Left ventricle myocardium inferior (tissue), 1 donor: ENCODE measurements at regions not wholly inside any gene's neighbourhood (a gene's known extent, or its start where the extent isn't known, plus 50 kb on each side); places are given as distances from the start of the nearest gene placed in this dataset.

Experiments used
- DNase-seq: peaks from one replicate; pipeline ENCODE4 v3.0.0-alpha.2; 2020
- H3K27ac ChIP-seq: fragments of 200-600 bp; replicated peaks from 2 replicates; pipeline ENCODE4 v1.8.0; 2021
- H3K27me3 ChIP-seq: fragments of 200-600 bp; 2 replicates; pipeline ENCODE4 v1.8.0; 2021; ENCODE audit warnings: low read depth
- H3K36me3 ChIP-seq: fragments of 200-600 bp; 2 replicates; pipeline ENCODE4 v1.8.0; 2021
- H3K4me1 ChIP-seq: fragments of 200-600 bp; 2 replicates; pipeline ENCODE4 v1.8.0; 2021
- H3K4me3 ChIP-seq: fragments of 200-600 bp; 2 replicates; pipeline ENCODE4 v1.8.0; 2021; ENCODE audit warnings: mild to moderate bottlenecking, moderate library complexity
- H3K9me3 ChIP-seq: fragments of 200-600 bp; replicated peaks from 2 replicates; pipeline ENCODE4 v1.8.0; 2021
- CTCF ChIP-seq: fragments of 200-600 bp; IDR thresholded peaks from 2 replicates; pipeline ENCODE4 v1.8.0; 2021; ENCODE audit warnings: antibody characterized with exemption, mild to moderate bottlenecking, borderline replicate concordance
- intact Hi-C: fragments of 100-400 bp; cut with micrococcal nuclease; formaldehyde crosslinking; loops from one replicate; pipeline ENCODE4 v1.11.0; 2022
- donor health status: DM: no; HTN: yes; CAD: no; lungs with severe emphysema.

DNA sequence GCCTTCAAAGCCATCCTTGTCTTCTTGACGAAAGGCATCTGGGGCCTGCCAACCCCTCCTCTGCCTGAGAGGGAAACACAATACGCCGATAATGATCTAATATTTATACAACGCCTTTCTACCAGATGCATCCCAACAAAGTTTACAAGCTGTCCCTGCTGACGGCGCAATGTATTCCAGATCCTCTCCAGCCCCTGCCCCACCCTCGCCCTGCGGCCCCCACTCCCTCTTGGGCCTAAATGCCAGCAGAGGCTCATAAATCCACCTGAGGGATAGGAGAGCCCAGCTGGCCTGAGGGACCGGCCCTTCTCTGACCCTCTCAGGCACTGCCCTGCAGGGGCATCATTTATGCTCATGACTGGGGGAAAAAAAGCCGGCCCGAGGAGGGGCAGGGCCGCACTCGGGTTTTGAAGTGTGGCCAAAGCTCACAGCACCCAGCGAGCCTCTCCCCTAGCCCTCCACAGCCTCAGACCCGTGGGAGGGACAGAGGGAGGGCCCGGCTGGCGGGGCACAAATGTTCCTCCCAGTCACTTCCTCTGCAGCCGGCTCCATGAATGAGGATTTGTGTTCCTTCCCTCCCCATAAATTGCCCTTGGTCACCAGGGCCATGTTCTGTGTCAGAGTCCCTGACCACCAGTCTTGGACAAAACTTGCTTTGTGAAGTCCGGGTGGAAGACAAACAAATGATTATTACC is 140.3 kb downstream of the FOXD2 start:
- peak overlapping the region; percentile 76 for H3K27ac ChIP-seq
- DNase-seq: peak; percentile 33

DNA sequence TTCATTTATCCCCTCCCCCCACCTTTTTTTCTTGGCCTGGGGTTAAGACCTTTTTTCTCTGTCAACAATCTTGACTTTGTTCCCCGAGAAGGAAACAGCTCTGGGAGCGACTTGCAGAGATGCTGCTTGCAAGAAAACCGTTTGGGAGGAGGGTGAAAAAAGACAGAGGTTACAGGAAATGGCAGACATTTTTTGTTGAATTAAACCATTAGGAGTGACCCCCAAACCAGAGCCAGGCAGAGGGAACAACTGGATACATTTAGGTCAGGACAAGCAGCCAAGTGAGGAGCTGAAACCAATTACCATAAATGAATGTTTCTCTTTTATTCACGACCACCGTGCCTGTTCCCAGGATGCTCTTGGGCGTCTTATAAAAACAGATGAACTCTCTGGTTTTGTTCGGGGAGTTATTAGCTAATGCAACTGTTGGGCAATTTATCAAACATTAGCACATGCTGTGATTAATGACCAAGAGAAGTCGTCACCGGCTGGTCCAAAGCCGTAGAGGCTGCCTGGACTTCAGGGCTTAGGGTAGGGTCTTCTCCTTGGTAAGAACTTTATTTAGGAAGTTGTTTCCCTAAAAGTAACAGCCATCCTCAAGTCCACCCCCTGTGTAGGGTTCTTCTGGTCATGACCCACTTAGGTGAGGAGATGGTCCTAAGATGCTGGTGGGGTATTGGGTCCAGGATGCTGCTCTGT is 141.0 kb downstream of the FOXD2 start:
- H3K4me1 ChIP-seq: peaks cover 20% of the 10 kb centered on the region
- no peaks in the 10 kb centered on the region for H3K36me3 ChIP-seq
- no peaks in the 10 kb centered on the region for H3K9me3 ChIP-seq
- intact Hi-C loops: no loop called here
- no peak overlapping the region for H3K4me3 ChIP-seq
- DNase-seq: no peak
- H3K27ac ChIP-seq: peak overlapping the region; percentile 76
- no peak for TF ChIP-seq CTCF
- H3K27me3 ChIP-seq: peaks cover 74% of the 10 kb centered on the region

More for the DNA sequence above, 140.3 kb downstream of the FOXD2 start:
- Histone ChIP-seq H3K4me3 (peak overlapping the region; percentile 11), H3K27me3 (peaks cover 77% of the 10 kb centered on the region), H3K9me3 (no peaks in the 10 kb centered on the region), H3K4me1 (peaks cover 20% of the 10 kb centered on the region), H3K36me3 (no peaks in the 10 kb centered on the region)
- intact Hi-C loops: no loop called here
- TF ChIP-seq CTCF: no peak

- H3K27me3 ChIP-seq: peaks cover 67% of the 10 kb centered on the region
- no peak for DNase-seq
- no peak overlapping the region for H3K27ac ChIP-seq
- H3K4me3 ChIP-seq: no peak overlapping the region
- H3K9me3 ChIP-seq: no peaks in the 10 kb centered on the region
- no peak for TF ChIP-seq CTCF
- intact Hi-C loops: no loop called here
- H3K4me1 ChIP-seq: peaks cover 20% of the 10 kb centered on the region
- no peaks in the 10 kb centered on the region for H3K36me3 ChIP-seq
These were observed 142.0 kb downstream of the FOXD2 start for GRCh38 chr1:47579809-47580208.

DNA sequence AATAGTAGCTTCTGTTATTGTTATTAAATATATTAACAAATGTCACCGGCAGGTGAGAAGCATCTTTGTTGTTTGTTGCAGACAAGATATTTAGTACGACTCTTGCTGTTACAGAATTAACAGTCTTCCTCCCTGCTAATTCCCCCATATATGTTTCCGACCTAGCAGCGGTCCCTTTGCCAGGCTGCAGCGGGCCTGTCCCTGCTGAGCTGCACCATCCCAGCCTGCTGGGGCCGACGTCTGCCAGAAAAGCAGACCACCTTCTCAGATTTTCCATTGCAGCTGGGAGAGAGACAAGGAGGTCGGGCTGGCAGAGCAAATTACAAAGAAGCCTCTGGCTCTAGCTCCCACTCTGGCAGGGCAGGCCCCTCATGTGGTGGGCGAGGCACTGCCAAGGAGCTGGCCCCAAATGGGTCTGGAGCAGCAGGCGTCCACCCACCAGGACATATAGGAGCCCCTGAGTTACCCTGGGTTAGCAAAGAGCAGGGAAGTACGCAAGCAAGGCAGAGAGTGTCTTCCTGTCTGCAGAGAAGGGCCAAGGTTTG is 142.7 kb downstream of the FOXD2 start:
- Histone ChIP-seq H3K9me3 (no peaks in the 10 kb centered on the region), H3K4me1 (peaks cover 20% of the 10 kb centered on the region), H3K27ac (no peak overlapping the region), H3K27me3 (peaks cover 67% of the 10 kb centered on the region), H3K36me3 (no peaks in the 10 kb centered on the region), H3K4me3 (no peak overlapping the region)
- intact Hi-C loops: no loop called here
- DNase-seq: no peak
- TF ChIP-seq CTCF: no peak

GRCh38 chr1:47582891-47583608 is 145.2 kb downstream of the FOXD2 start:
- Histone ChIP-seq H3K4me1 (peaks cover 21% of the 10 kb centered on the region), H3K27me3 (peaks cover 66% of the 10 kb centered on the region), H3K36me3 (no peaks in the 10 kb centered on the region), H3K27ac (no peak overlapping the region), H3K9me3 (no peaks in the 10 kb centered on the region), H3K4me3 (no peak overlapping the region)
- TF ChIP-seq CTCF: no peak
- DNase-seq: no peak
- intact Hi-C loops: no loop called here
